AML-193 (cell line): ENCODE measurements at regions not wholly inside any gene's neighbourhood (a gene's known extent, or its start where the extent isn't known, plus 50 kb on each side); places are given as distances from the start of the nearest gene placed in this dataset.

Source experiments
- DNase-seq, 2 experiments: peaks; one replicate each; lab custom pipeline; 2025; lab: John Stamatoyannopoulos, UW

DNA sequence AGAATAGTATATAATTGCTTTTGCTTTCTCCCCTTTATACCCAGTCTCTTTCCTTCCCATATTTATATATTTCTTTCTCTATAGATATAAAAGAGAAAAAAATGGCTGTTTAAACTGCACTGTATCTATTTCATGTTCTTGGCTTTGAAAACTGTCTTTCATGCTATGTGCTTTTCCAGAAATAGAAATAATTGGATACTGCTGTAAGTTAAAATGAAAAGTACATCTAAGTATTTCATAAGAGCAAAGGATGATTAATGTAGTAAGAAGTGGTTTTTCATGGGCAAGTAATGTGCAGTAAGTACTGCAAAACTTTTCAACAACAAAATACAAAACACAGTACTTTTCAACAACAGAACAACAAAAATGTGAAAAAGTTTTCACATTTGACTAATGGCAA is 237.9 kb downstream of the SNCA start:
- DNase-seq: no peak

DNA sequence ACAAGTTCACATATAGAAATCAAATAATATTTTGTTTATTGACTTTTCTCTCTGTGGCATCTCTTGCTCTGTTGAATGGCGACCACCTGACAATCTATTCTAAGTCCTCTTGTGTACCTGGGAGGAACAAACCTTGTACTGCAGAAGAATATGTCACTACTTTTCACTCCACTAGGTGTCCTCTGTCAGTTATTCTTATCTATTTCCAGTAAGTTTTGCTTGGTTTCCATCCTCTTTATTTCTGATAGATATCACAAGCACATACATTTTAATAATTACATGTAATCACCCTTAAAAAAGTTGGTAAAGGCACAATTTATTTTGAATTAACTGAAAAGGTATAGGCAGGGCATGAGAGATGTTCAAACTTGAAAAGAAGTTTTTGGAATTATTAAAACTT is 238.4 kb downstream of the SNCA start:
- DNase-seq: peak; percentile 21 to 32

DNA sequence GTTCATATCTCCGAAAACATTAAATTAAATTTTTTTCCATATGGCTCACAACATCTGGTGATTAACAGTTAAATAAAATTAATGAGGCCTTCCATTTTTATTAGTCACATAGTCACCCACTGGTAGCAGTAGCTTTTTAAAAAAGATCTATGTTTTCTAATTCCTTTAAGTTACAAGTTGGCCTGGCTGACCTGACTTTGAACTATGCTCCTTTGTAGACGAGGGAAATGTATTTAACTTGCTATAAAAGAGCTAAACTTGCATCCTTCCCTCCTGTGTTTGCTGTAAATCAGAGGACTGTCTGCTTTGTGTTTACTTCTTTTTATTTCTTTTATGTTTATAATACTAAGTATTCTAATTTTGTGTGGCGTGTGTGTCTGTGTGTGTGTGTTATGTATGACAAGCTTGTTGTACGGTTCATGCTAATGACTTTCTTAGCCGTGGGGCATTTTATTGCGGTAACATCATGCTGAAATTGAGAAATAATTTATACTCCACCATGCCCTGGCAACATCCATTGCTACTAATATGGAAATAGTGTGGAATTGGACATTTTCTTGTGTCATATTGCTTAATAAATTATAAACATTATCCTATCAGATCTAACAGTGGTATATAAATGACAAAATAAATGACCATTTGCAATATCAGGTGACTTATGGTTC is 241.7 kb downstream of the SNCA start:
- DNase-seq: no peak

DNA sequence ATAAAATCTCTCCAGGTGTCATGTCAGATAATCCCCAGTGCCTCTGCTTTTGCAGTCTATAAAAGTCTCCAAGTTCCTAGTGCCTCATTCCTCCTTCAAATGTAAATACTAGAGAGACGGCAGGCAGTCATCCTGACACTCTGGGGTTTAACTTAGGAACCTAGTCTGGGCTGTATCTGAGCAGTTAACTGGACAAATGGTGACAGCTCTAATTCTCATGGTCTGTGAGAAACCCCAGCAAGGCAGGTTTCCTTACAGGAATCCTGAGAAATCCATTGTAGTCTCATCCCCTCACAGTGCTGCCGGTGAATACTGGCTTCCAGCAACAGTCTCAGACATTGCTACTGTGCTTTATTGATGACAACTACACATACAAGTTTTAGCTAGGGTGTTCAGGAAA is 246.8 kb downstream of the SNCA start:
- no peak for DNase-seq

DNA sequence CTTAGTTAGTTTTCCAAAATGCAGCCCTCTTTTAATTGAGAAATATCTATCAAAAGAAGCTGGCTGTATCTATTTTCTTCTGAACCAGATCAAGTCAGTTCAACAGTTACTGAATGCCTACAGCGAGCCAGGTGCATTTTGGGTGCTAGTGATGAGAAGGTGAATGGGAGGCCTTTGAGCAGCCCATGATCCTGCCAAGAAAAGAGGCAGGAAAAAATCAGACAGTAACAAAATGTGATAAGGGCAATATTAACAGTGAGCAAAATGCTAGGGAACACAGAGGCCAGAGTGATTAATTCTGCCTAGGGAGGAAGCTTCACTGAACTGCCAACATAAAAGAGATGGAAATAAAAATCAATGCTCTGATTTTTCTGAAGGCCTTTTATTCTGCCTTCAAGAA is 248.5 kb downstream of the SNCA start:
- no peak for DNase-seq

DNA sequence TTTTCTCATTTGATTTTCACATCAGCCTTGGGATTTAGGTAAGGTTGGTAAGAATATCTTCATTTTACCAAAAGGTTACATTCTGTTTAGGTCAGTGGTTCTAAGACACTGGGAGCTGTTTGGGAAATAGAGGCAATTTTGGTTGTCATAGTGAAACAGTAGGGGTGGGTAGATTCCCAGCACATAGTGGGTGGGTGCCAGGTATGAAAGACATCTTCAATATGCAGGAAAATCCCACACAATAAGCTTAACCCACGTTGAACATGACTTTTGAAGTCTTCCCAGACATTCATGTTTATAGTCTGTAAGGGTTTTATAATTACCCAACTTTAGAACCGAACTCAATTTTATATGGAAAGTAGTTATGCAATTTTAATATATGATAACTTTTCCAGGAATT is 249.6 kb downstream of the SNCA start:
- no peak for DNase-seq

DNA sequence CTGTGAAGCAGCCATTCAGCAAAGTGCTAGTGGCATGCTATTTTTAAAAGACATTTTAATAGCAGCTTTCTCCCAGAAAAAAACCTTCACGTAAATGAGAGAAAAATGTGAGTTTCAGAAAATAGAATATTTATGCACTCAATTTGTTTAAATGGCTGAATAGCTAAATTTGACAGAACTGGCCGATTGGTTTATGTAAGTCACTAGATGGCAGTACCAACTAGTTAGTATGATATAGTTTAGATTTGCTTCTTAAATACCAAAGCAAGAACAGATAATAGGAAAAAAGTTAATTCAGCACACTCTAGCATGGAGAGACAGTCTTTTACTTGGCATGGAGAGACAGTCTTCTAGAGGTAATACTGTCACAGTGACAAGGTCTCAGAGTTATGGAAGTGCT is 250.1 kb downstream of the SNCA start:
- peak; percentile 21 to 28 for DNase-seq

DNA sequence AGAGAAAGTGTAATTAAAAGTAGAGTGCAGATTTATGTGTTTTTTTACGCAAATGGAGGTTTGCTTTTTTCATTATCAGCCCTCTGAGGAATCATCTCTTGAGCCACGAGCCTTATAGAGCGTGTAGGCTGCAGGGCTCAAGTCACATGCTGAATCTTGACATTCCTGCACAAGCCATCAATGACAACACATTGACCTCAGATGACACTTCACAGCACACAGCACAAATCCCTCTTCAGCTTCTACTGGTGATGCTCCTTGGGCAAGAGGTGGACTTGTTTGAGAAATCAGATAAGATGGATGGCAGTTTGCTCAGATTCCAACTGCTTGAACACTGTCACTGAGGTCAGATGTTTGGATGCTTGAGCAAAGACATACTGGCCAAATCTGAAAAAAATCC is 250.6 kb downstream of the SNCA start:
- DNase-seq: no peak

DNA sequence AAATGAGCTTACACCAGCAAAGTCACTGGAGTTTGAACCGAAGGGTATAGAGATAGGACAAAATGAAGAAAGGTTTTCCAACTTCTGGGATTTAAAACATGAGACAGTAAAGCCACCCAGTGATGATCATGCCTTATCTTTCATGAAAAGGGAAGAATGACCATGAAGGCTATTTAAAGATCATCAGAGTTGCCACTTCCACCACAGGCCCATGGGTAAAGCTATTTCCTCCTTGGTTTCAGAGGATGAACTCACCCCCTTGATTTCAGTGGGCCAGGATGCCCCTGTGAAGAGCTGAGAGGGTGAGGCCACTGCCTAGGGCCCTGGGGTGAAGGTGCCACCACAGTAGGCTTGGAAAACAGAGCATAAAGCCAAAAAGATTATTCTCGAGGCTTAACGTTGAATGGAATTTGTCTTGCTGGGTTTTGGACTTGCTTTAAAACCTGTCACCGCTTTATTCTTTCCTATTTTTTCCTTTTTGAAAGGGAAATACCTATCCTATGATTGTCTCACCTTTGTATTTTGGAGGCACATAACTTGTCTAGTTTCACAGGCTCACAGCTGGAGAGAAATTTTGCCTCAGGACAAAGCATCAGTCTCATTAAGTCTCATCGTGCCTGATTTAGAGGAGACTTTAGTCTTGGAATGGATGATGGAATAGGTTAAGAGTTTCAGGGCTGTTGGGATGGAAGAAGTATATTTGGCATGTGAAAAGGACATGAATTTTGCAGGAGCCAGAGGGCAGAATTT is 254.0 kb downstream of the SNCA start:
- DNase-seq: no peak

DNA sequence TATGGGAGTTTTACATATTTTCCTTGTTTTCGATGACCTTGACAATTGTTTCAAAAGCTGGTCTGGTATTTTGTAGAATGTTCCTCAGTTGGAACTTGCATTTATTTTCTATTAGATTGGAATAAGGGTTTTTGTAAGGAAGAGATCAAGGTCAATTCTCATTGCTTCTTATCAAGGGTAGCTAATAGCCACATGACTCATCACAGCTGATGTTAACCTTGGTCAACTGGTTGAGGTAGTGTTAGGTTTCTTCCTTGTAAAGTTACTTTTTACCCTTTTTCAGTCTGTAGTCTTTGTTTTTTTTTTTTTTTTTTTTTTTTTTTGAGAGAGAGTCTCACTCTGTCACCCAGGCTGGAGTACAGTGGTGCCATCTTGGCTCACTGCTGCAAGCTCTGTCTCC is 257.2 kb downstream of the SNCA start:
- no peak for DNase-seq

DNA sequence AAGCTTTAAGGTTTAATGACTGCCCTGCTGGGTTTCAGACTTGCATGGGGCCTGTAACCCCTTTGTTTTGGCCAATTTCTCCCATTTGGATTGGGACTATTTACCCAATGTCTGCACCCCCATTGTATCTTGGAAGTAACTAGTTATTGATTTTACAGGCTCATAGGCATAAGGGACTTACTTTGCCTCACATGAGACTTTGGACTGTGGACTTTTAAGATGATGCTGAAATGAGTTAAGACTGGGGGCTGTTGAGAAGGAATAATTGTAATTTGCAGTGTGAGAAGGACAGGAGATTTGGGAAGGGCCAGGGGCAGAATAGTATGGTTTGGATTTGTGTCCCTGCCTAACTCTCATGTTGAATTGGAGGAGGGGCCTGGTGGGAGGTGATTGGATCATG is 260.7 kb downstream of the SNCA start:
- DNase-seq: no peak

DNA sequence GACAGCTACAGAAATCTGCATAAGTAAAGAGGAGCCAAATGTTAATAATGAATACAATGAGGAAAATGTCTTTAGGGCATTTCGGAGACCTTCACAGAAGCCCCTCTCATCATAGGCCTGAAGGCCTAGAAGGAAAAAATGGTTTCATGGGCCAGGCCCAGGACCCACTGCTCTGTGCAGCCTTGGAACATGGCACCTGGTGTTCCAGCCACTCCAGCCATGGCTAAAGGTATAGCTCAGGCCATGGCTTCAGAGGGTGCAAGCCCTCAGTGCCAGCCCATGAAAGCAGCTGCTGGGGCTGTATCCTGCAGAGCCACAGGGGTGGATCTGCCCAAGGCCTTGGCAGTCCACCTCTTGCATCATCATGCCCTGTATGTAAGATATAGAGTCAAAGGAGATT is 261.1 kb downstream of the SNCA start:
- no peak for DNase-seq

DNA sequence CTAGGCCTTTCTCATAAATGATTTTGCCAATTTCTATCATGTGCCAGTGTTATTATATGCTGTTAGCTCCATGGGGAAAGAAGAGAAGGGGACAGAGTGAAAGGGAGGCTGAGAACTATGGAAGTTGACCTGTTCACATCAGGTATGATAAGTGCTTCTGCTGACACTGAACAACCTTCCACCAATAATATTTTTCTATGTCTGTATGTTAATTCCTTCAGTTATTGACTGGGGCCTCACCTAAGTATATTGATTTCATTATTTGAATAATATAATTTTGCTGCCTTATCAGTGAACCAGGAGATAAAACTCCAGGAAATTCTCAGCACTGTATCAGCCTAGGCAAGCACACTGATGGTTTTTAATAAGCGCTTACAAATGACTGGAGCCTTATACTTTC is 262.8 kb downstream of the SNCA start:
- DNase-seq: no peak

DNA sequence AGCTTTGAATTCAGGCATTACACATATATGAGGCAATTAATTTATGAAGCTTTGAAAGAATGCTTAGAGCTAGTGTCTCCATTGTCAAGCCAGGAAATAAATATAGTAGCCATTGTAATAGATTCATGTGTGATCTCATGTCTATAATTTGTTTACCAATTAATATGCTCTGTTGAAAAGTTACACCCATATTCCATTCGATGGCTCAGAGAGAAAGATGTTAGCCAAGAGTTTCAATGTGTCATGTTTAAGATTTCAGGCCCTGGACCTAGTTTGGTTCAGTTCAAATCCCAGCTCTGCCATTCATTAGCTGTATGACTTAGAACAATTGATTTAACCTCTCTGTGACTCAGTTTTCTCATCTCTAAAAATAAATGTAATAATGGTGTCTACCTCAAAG is 263.3 kb downstream of the SNCA start:
- no peak for DNase-seq

DNA sequence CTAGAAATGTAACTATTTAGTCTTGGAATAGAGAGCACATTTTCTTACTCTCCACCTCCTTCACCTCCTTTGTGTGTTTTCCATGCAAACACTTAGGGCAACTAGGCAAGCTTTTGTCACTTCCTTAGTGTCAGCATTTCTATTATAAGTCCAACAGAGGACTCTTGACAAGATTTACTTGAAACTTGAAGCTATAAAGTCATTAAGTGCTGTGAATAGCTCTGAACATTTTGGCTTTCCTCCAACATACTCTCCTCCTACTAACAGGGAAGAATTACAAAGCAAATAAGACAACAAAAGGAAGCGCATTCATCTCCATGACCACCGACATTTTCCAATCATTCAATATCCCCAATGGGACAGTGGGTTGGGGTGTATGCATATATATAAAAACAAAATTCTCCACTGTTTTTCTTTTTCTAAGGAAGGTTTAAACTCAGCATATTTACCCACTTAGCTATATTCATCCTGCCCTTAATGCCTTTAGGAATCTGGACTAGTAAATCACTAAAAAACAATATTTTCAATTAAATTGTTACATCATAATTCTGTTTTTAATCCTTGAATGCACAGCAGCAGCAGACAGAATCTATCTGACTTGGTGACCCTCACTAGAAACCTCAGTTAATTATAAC is 264.6 kb downstream of the SNCA start:
- DNase-seq: no peak

DNA sequence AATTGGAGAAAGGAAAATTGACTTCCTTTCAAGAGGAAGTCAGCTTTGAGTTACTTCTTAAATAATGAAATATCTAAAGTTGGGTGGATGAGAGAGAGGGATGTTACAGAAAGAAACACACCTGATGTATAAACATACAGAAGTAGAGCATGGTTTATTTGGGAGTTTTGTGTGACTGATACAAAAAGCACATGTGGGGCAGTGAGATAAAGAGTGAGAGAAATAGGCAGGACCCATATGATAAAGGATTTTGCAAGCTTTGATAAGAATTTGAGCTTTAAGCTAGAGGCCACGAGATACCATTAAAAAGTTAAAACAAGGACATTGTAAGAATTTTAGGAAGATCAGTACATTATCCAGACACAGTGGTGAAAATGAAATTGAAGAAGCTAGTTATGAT is 263.3 kb upstream of the GPRIN3 start:
- no peak for DNase-seq

DNA sequence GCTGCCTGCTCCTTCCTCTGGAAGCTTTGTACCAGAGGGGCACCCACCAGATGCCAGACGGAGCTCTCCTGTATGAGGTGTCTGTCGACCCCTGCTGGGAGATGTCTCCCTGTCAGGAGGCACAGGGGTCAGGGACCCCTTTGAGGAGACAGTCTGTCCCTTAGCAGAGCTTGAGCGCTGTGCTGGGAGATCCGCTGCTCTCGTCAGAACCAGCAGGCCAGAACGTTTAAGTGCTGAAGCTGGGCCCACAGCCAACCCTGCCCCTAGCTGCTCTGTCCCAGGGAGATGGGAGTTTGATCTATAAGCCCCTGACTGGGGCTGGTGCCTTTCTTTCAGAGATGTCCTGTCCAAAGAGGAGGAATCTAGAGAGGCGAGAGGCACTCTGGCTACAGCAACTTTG is 260.3 kb upstream of the GPRIN3 start:
- no peak for DNase-seq

DNA sequence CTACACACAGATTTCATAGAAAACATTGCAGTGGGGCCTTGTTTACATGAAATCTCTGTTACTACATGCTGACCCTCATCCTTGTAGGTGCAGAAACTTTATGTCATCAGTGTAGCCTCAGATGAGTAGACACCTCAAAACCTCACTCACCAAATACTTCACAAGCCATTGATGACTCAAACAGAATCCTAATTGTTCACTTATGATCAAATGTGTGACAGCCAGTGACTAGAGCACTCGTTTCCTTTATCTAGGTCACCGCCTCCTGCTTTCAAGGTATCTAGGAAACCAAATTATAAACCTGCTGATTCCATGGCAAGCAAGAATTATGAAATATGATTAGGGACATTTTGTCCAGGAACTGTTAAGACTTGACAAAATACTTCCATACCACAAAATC is 255.8 kb upstream of the GPRIN3 start:
- DNase-seq: no peak

DNA sequence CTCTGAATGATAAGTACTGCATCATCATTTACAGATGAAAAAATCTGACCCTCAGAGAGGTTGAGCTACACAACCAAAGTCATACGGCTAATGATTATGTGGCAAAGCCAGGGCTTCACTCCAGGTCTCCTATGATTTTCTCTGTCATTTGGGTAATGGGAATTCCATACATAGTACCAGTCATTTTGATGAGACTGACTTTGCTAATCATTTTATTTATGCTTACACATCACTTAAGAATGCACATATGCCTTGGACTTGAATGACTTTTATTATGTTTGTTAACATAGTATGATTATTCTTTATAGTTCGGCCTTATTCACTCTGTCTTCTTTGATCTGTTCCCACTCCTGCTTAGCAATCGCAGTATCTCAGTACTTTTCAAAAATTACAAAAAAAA is 255.1 kb upstream of the GPRIN3 start:
- DNase-seq: no peak

DNA sequence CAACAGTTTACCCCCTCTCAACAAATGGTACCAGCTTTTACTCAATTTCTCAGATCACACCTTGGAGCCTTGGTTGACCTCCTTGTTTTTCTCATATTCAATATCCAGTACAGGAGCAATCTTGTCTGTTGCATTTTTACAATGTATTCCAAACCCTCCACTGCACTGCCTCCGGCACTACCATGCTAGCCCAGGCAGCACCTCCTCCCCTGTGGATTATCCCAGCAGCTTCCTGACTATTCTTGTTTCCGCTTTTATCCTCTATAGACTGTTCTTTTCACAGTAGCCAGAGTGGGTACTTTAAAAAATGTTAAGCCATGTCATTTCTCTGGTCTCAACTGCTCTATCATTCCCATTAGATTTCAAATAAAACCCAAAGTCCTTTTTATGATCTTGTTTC is 253.4 kb upstream of the GPRIN3 start:
- no peak for DNase-seq

DNA sequence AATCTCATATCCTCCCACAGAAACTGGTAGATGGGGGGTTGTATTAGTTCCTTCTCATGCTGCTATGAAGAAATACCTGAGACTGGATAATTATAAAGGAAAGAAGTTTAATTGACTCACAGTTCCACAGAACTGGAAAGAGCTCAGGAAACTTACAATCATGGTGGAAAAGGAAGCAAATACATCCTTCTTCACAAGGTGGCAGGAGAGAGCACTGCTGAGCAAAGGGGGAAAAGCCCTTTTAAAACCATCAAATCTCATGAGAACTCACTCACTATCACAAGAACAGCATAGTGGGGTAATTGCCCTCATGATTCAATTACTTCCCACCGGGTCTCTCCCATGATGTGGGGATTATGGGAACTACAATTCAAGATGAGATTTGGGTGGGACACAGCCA is 250.5 kb upstream of the GPRIN3 start:
- no peak for DNase-seq

DNA sequence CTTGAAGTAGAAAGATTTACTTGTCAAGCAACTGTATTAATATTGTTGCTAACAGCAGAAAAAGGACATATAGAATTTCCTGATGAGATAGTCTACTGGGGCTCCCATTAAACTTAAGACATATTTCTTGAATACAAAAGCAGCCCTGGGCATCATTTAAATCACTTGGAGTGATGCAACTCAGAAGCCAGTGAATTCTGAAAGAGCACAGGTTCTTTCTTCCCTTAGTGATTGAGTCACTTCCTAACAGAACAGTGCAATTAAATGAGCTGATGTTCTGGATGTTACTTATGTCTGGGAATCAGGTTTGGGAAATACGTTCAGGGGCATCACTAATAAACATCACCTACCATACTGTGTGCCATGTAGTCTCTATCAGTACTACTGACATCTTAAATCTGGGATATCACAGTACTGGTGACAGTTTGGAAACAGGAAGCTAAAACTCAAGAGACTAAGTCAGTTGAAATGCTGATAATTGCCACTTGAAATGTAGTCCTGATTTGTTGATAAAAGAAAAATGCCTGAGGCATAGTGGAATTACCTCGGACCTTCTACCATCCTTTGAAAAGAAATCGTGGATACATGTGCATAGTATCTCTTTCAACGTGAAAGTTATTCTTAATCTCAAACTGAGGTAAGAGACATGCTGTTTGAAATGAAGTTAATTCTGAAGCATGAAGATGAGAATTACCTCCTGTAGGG is 249.2 kb upstream of the GPRIN3 start:
- no peak for DNase-seq

DNA sequence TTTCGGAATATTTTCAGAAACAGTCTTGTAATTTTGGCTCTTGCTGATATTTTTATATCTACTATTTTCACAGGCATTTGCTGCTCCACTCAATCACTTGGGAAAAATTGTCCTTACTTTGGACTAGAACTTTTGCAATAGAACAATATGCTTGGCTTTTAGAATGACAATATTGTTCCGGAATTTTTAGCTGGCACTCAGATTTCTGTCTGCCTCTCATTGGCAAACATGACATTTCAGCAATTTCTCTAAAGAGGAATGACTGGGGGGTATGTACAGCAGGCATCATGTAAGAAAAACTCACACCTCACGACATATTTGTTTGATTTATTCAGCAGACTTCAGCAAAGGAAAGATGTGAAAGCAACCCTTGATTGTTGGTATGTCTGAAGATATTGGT is 243.6 kb upstream of the GPRIN3 start:
- DNase-seq: no peak
